ENCODE measurements at regions not wholly inside any gene's neighbourhood (a gene's known extent, or its start where the extent isn't known, plus 50 kb on each side); places are given as distances from the start of the nearest gene placed in this dataset.

DNA sequence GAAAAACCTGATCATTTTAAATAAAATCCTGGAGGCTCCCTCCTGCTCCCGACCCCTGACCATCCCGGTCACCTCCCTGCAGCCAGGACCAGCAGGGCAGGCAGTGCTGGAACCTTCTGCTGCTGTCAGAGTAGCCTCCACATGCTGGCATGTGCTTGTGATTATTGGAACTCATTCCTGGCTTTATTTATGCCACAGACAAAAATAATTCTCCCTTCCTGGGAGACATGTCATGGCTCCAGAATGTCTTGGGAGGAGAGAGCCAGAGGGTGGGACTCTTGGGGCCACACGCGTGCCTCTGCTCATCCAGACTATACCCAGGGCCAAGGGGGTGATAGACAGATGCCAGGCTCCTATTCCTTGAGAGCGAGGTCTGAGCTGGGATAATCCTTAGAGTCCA is 183.6 kb upstream of the RAB4A start:
- intact Hi-C loops (cut with micrococcal nuclease; ENCODE audit: unreplicated experiment) = no loop called here
- H3K36me3 ChIP-seq (ENCODE audit: insufficient read depth, low read length, poor library complexity, severe bottlenecking) = no peaks in the 10 kb centered on the region
- TF ChIP-seq, protein P1, sequence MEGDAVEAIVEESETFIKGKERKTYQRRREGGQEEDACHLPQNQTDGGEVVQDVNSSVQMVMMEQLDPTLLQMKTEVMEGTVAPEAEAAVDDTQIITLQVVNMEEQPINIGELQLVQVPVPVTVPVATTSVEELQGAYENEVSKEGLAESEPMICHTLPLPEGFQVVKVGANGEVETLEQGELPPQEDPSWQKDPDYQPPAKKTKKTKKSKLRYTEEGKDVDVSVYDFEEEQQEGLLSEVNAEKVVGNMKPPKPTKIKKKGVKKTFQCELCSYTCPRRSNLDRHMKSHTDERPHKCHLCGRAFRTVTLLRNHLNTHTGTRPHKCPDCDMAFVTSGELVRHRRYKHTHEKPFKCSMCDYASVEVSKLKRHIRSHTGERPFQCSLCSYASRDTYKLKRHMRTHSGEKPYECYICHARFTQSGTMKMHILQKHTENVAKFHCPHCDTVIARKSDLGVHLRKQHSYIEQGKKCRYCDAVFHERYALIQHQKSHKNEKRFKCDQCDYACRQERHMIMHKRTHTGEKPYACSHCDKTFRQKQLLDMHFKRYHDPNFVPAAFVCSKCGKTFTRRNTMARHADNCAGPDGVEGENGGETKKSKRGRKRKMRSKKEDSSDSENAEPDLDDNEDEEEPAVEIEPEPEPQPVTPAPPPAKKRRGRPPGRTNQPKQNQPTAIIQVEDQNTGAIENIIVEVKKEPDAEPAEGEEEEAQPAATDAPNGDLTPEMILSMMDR (conservative IDR thresholded peaks at IDR 0.05; ENCODE audit: low read depth, low read length) = no peak
- no peak for TF ChIP-seq EZH2 (IDR thresholded peaks at IDR 0.05; ENCODE audit: borderline replicate concordance, low read depth, low read length, poor library complexity, severe bottlenecking)
- BruUV-seq (replicated peaks) = no TSS peak
- H3K4me3 ChIP-seq (ENCODE audit: low read depth, low read length, poor library complexity, severe bottlenecking) = no peak overlapping the region
- peaks cover 4% of the 10 kb centered on the region for H3K9me3 ChIP-seq (ENCODE audit: low read depth, low read length, poor library complexity, severe bottlenecking)
- DNase-seq (ENCODE audit: low spot score) = no peak
- ChIA-PET CTCF (no interaction called here), POLR2A (ENCODE audit: low non-redundant PET) (no interaction called here)
- H3K4me1 ChIP-seq (ENCODE audit: insufficient read depth, low read length, poor library complexity, severe bottlenecking) = no peaks in the 10 kb centered on the region
- H3K27me3 ChIP-seq (replicated peaks; ENCODE audit: insufficient read depth, low read depth, low read length, poor library complexity) = peaks cover 4% of the 10 kb centered on the region
- H3K27ac ChIP-seq (ENCODE audit: low read depth, low read length, poor library complexity, severe bottlenecking) = no peak overlapping the region

- intact Hi-C loops (cut with micrococcal nuclease; ENCODE audit: unreplicated experiment) = no loop called here
- ChIA-PET CTCF (no interaction called here), POLR2A (ENCODE audit: low non-redundant PET) (no interaction called here)
- Histone ChIP-seq H3K36me3 (ENCODE audit: insufficient read depth, low read length, poor library complexity, severe bottlenecking) (no peaks in the 10 kb centered on the region), H3K27ac (ENCODE audit: low read depth, low read length, poor library complexity, severe bottlenecking) (no peak overlapping the region), H3K9me3 (ENCODE audit: low read depth, low read length, poor library complexity, severe bottlenecking) (no peaks in the 10 kb centered on the region), H3K27me3 (replicated peaks; ENCODE audit: insufficient read depth, low read depth, low read length, poor library complexity) (peaks cover 4% of the 10 kb centered on the region), H3K4me1 (ENCODE audit: insufficient read depth, low read length, poor library complexity, severe bottlenecking) (no peaks in the 10 kb centered on the region), H3K4me3 (ENCODE audit: low read depth, low read length, poor library complexity, severe bottlenecking) (no peak overlapping the region)
- no peak for DNase-seq (ENCODE audit: low spot score)
- no TSS peak for BruUV-seq (replicated peaks)
- TF ChIP-seq EZH2 (IDR thresholded peaks at IDR 0.05; ENCODE audit: borderline replicate concordance, low read depth, low read length, poor library complexity, severe bottlenecking) = no peak
- TF ChIP-seq, protein P1 (conservative IDR thresholded peaks at IDR 0.05; ENCODE audit: low read depth, low read length) = no peak
These were observed 183.0 kb upstream of the RAB4A start for GRCh38 chr1:229087906-229088305.

DNA sequence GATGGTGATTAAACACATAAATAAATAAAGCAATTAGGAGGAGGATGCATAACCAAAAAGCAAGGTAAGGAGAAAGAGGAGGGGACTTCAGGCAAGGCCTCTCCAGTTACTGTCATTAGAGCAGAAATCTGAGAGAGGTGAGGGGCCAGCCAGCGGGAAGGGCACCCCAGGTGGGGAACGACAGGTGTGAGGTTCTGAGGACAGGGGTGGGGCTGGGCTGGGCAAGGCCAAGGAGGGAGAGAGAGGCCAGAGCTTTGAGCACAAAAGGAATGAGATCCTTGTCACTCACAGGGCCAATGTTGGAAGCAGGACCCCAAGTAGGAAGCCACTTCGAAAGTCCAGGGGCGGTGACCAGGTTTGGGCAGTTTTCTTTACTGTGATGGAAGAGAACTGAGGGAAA is 182.2 kb upstream of the RAB4A start:
- Histone ChIP-seq H3K27me3 (replicated peaks; ENCODE audit: insufficient read depth, low read depth, low read length, poor library complexity) (peaks cover 4% of the 10 kb centered on the region), H3K27ac (ENCODE audit: low read depth, low read length, poor library complexity, severe bottlenecking) (no peak overlapping the region), H3K9me3 (ENCODE audit: low read depth, low read length, poor library complexity, severe bottlenecking) (no peaks in the 10 kb centered on the region), H3K36me3 (ENCODE audit: insufficient read depth, low read length, poor library complexity, severe bottlenecking) (no peaks in the 10 kb centered on the region), H3K4me1 (ENCODE audit: insufficient read depth, low read length, poor library complexity, severe bottlenecking) (no peaks in the 10 kb centered on the region), H3K4me3 (ENCODE audit: low read depth, low read length, poor library complexity, severe bottlenecking) (no peak overlapping the region)
- BruUV-seq (replicated peaks) = no TSS peak
- intact Hi-C loops (cut with micrococcal nuclease; ENCODE audit: unreplicated experiment) = no loop called here
- DNase-seq (ENCODE audit: low spot score) = no peak
- ChIA-PET CTCF (no interaction called here), POLR2A (ENCODE audit: low non-redundant PET) (interaction anchor here (0.6 kb wide), 1 partner anchor 56 kb away, joined by 4 read pairs; no protein-coding TSS in a partner anchor)
- no peak for TF ChIP-seq EZH2 (IDR thresholded peaks at IDR 0.05; ENCODE audit: borderline replicate concordance, low read depth, low read length, poor library complexity, severe bottlenecking)
- TF ChIP-seq, protein P1 (conservative IDR thresholded peaks at IDR 0.05; ENCODE audit: low read depth, low read length) = no peak
